ENCODE measurements at regions not wholly inside any gene's neighbourhood (a gene's known extent, or its start where the extent isn't known, plus 50 kb on each side); places are given as distances from the start of the nearest gene placed in this dataset.

- TF ChIP-seq POLR2A (IDR thresholded peaks at IDR 0.05; ENCODE audit: low read depth, low read length), result no peak
- FAIRE-seq (no peak), DNase-seq (ENCODE audit: insufficient read length, low spot score) (no peak)
Observed at GRCh38 chr1:60222360-60223115, 149.0 kb upstream of the C1orf87 start.

GRCh38 chr1:60213253-60213652 lies 139.7 kb upstream of the C1orf87 start:
- no peak for DNase-seq (ENCODE audit: insufficient read length, low spot score)
- no peak for TF ChIP-seq POLR2A (IDR thresholded peaks at IDR 0.05; ENCODE audit: low read depth, low read length)
- no peak for FAIRE-seq

DNA sequence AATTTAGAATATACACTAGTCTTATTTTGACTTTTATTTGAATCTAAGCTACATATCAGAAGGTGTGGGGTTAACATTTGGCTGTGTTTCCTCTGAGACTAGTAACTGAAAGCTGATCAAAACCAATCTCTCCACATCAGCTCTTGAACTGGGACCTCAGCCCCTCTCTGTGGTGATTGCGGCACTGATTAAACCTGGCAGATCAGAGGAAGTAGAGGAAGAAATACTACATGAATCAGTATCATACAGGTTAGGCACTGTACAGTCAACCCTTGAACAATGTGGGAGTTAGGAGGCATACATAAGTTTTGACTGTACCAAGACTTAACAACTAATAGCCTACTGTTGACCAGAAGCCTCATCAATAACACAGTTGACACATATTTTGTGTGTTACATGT lies 122.5 kb upstream of the C1orf87 start:
- no peak for DNase-seq (ENCODE audit: insufficient read length, low spot score)
- no peak for FAIRE-seq
- no peak for TF ChIP-seq POLR2A (IDR thresholded peaks at IDR 0.05; ENCODE audit: low read depth, low read length)

DNA sequence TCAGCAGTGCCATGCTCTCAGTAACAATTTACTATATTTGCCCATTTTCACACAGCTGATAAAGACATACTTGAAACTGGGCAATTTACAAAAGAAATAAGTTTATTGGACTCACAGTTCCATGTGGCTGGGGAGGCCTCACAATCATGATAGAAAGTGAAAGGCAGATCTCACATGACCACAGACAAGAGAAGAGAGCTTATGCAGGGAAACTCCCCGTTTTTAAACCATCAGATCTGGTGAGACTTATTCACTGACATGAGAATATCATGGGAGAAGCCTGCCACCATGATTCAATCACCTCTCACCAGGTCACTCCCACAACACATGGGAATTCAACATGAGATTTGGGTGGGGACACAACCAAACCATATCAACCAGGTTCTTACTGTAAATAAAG lies 112.1 kb upstream of the C1orf87 start:
- no peak for TF ChIP-seq POLR2A (IDR thresholded peaks at IDR 0.05; ENCODE audit: low read depth, low read length)
- FAIRE-seq (no peak), DNase-seq (ENCODE audit: insufficient read length, low spot score) (no peak)

- FAIRE-seq (no peak), DNase-seq (ENCODE audit: insufficient read length, low spot score) (no peak)
- no peak for TF ChIP-seq POLR2A (IDR thresholded peaks at IDR 0.05; ENCODE audit: low read depth, low read length)
Observed at GRCh38 chr1:60184521-60184920, 111.0 kb upstream of the C1orf87 start.

GRCh38 chr1:60173729-60174505 lies 100.3 kb upstream of the C1orf87 start:
- no peak for DNase-seq (ENCODE audit: insufficient read length, low spot score)
- no peak for FAIRE-seq
- TF ChIP-seq POLR2A (IDR thresholded peaks at IDR 0.05; ENCODE audit: low read depth, low read length), result no peak

DNA sequence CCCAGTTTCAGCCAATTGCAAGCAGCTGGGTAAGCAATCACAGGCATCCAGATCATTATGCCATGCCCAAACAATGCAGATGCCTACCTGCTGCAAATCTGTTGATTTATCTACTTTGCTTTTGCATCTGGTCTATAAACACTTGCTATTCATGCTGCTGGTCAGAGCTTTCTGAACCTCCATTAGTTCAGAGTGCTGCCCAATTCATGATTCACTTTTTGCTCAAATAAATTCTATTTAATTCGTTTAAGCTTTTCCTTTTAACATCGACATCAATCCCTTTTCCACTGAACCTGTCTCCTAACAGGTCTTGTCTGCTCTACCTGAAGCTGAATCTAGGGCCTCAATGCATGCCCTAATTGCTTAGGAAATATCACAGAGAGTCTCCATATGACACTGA lies 99.4 kb upstream of the C1orf87 start:
- TF ChIP-seq POLR2A (IDR thresholded peaks at IDR 0.05; ENCODE audit: low read depth, low read length), result no peak
- DNase-seq (ENCODE audit: insufficient read length, low spot score), result no peak

DNA sequence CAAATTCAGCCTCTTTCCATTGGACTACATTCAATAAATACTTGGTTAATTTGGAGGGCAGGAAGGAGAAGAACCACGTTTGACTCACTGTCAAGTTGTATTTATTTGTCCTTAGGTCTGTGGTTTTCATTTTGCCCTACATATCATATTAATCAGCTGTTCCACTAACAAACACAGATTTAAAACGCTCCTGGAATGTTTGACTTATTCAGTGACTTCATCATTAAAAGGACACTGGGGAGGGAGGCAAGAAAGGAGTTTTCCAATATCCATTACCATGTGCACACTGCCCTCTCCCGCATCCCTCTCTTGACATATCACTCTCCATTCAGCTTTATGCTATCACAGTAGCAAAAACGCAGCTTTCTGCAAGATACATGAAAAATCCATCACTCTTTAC lies 98.2 kb upstream of the C1orf87 start:
- no peak for FAIRE-seq
- TF ChIP-seq POLR2A (IDR thresholded peaks at IDR 0.05; ENCODE audit: low read depth, low read length), result no peak
- no peak for DNase-seq (ENCODE audit: insufficient read length, low spot score)

More for the DNA sequence above, 99.4 kb upstream of the C1orf87 start:
- no peak for FAIRE-seq

- DNase-seq (ENCODE audit: insufficient read length, low spot score) (no peak), FAIRE-seq (no peak)
- TF ChIP-seq POLR2A (IDR thresholded peaks at IDR 0.05; ENCODE audit: low read depth, low read length), result no peak
Observed at GRCh38 chr1:60170709-60171108, 97.1 kb upstream of the C1orf87 start.

- DNase-seq (ENCODE audit: insufficient read length, low spot score) (no peak), FAIRE-seq (no peak)
- TF ChIP-seq POLR2A (IDR thresholded peaks at IDR 0.05; ENCODE audit: low read depth, low read length), result no peak
Observed at GRCh38 chr1:60169206-60169605, 95.6 kb upstream of the C1orf87 start.

GRCh38 chr1:60162936-60163335 lies 89.4 kb upstream of the C1orf87 start:
- no peak for TF ChIP-seq POLR2A (IDR thresholded peaks at IDR 0.05; ENCODE audit: low read depth, low read length)
- DNase-seq (ENCODE audit: insufficient read length, low spot score) (no peak), FAIRE-seq (no peak)

DNA sequence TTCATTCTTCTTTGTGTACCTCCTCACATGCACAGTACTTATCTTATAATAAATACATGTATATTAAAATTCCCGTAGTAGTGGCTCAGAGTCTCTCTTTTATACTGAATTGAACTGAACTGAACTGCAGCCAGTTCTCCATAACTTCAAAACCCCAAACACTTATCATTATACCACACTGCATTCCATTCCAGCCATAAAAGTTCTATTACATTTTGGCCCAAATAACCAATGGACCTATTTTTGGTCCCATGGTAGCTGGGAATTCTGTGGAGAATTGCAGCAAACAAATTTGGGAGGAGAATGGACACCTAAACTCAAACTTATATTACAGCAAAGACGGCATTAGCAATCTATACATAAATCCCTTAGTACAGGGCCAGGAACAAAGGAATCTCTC lies 86.6 kb upstream of the C1orf87 start:
- no peak for FAIRE-seq

DNA sequence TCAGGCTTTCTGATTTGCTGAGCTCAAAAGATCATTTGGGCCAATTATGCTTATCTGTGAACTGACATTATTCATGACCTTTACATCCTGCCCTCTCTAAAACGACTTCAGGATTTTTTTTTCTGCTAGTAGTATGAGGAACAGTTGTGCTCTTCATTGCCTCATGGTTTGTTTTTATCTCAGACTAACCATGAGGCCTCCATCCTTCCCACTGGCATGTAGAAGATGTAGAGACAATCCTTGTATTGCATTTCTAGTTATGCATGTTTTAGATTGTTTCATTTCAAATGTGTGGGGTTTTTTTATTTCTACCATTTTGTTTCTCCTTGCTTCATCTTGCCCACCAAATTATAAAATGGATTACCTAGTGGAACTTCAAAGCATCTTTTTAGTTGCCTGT lies 82.8 kb upstream of the C1orf87 start:
- no peak for FAIRE-seq

More for the DNA sequence above, 86.6 kb upstream of the C1orf87 start:
- DNase-seq (ENCODE audit: insufficient read length, low spot score), result no peak
- no peak for TF ChIP-seq POLR2A (IDR thresholded peaks at IDR 0.05; ENCODE audit: low read depth, low read length)

GRCh38 chr1:60153961-60154360 lies 80.4 kb upstream of the C1orf87 start:
- no peak for DNase-seq (ENCODE audit: insufficient read length, low spot score)
- TF ChIP-seq POLR2A (IDR thresholded peaks at IDR 0.05; ENCODE audit: low read depth, low read length), result no peak
- FAIRE-seq, result no peak

More for the DNA sequence above, 82.8 kb upstream of the C1orf87 start:
- no peak for DNase-seq (ENCODE audit: insufficient read length, low spot score)
- no peak for TF ChIP-seq POLR2A (IDR thresholded peaks at IDR 0.05; ENCODE audit: low read depth, low read length)

- TF ChIP-seq POLR2A (IDR thresholded peaks at IDR 0.05; ENCODE audit: low read depth, low read length), result no peak
- DNase-seq (ENCODE audit: insufficient read length, low spot score) (no peak), FAIRE-seq (no peak)
Observed at GRCh38 chr1:60152891-60153290, 79.3 kb upstream of the C1orf87 start.
